ENCODE measurements at regions not wholly inside any gene's neighbourhood (a gene's known extent, or its start where the extent isn't known, plus 50 kb on each side); places are given as distances from the start of the nearest gene placed in this dataset.

DNA sequence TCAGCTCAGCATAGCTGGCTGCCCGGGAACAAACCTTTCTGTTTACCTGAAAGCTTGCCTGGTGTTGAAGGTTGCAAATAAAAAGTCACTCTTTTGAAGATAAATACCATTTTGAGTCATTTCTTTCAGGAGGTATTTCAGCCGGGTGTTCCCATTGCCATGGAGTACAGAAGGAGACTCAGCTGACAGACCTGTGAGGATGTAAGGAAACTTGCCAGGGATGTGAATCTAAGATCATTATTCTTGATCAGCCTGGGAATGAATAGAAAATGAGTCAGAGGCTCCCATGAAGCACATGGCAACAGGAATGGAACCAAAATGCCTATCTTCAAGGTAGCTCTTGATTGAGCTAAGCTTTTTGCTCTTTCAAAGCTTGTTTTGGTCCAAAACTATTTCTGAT, 231.2 kb downstream of the CYRIA start:
- H3K27ac ChIP-seq (ENCODE audit: low read depth in 1 of 2, low read length in 1 of 2) = no peak overlapping the region
- ATAC-seq (ENCODE audit: insufficient read depth, low FRiP score) = no peak
- H3K4me3 ChIP-seq = no peak overlapping the region
- no peak for DNase-seq
- no peak overlapping the region for H3K9ac ChIP-seq (ENCODE audit: insufficient read depth in 1 of 2, low read length in 2 of 2)
- H3K9me3 ChIP-seq (ENCODE audit: control insufficient read depth in 4 of 4, insufficient read depth in 3 of 4, low read length in 3 of 4) = no peaks in the 10 kb centered on the region
- TF ChIP-seq, protein P1, sequence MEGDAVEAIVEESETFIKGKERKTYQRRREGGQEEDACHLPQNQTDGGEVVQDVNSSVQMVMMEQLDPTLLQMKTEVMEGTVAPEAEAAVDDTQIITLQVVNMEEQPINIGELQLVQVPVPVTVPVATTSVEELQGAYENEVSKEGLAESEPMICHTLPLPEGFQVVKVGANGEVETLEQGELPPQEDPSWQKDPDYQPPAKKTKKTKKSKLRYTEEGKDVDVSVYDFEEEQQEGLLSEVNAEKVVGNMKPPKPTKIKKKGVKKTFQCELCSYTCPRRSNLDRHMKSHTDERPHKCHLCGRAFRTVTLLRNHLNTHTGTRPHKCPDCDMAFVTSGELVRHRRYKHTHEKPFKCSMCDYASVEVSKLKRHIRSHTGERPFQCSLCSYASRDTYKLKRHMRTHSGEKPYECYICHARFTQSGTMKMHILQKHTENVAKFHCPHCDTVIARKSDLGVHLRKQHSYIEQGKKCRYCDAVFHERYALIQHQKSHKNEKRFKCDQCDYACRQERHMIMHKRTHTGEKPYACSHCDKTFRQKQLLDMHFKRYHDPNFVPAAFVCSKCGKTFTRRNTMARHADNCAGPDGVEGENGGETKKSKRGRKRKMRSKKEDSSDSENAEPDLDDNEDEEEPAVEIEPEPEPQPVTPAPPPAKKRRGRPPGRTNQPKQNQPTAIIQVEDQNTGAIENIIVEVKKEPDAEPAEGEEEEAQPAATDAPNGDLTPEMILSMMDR (IDR thresholded peaks at IDR 0.05; ENCODE audit: control extremely low read depth, extremely low read depth) = no peak
- H3K27me3 ChIP-seq (ENCODE audit: control insufficient read depth in 3 of 3, insufficient read depth in 3 of 3, low read length in 2 of 3) = no peaks in the 10 kb centered on the region
- H3K36me3 ChIP-seq (ENCODE audit: control insufficient read depth in 4 of 4, insufficient read depth in 4 of 4, low read length in 4 of 4) = no peaks in the 10 kb centered on the region
- H3K4me1 ChIP-seq (ENCODE audit: control insufficient read depth in 5 of 5, insufficient read depth in 5 of 5, low read length in 5 of 5) = peaks cover 0 to 2% (median 0%) of the 10 kb centered on the region in 5 donors
- WGBS, 2 donors = 68 to 87% methylated on average over 2 of the region's 2 CpGs

DNA sequence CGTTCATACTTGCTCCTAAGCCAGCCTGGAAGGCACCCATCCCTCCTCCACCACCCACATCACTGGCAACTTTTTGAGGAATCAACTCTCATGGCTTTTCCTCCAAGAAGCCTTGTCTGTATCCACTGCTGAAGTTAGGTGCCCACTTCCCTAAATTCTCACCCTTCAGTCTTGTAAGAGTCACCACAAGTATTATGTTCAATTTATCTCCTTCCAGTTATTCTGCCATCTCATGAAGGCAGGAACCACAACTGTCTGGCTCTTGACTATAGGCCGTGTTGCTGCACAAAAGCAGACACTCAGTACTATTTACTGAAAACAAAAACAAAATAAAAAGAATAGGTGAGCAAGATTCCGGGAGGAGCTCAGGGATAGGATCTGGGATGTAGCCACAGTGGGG, 234.8 kb downstream of the CYRIA start:
- DNase-seq (no peak), ATAC-seq (ENCODE audit: insufficient read depth, low FRiP score) (no peak)
- H3K9me3 ChIP-seq (ENCODE audit: control insufficient read depth in 4 of 4, insufficient read depth in 3 of 4, low read length in 3 of 4) = no peaks in the 10 kb centered on the region
- H3K9ac ChIP-seq (ENCODE audit: insufficient read depth in 1 of 2, low read length in 2 of 2) = no peak overlapping the region
- no peaks in the 10 kb centered on the region for H3K36me3 ChIP-seq (ENCODE audit: control insufficient read depth in 4 of 4, insufficient read depth in 4 of 4, low read length in 4 of 4)
- whole genome bisulfite sequencing, 2 donors = 68 to 70% methylated on average over 3 of the region's 3 CpGs
- H3K4me3 ChIP-seq = no peak overlapping the region
- peaks cover 0 to 5% (median 3%) of the 10 kb centered on the region in 5 donors for H3K4me1 ChIP-seq (ENCODE audit: control insufficient read depth in 5 of 5, insufficient read depth in 5 of 5, low read length in 5 of 5)
- H3K27me3 ChIP-seq (ENCODE audit: control insufficient read depth in 3 of 3, insufficient read depth in 3 of 3, low read length in 2 of 3) = no peaks in the 10 kb centered on the region
- H3K27ac ChIP-seq (ENCODE audit: low read depth in 1 of 2, low read length in 1 of 2) = no peak overlapping the region
- TF ChIP-seq, protein P1 (IDR thresholded peaks at IDR 0.05; ENCODE audit: control extremely low read depth, extremely low read depth) = no peak

DNA sequence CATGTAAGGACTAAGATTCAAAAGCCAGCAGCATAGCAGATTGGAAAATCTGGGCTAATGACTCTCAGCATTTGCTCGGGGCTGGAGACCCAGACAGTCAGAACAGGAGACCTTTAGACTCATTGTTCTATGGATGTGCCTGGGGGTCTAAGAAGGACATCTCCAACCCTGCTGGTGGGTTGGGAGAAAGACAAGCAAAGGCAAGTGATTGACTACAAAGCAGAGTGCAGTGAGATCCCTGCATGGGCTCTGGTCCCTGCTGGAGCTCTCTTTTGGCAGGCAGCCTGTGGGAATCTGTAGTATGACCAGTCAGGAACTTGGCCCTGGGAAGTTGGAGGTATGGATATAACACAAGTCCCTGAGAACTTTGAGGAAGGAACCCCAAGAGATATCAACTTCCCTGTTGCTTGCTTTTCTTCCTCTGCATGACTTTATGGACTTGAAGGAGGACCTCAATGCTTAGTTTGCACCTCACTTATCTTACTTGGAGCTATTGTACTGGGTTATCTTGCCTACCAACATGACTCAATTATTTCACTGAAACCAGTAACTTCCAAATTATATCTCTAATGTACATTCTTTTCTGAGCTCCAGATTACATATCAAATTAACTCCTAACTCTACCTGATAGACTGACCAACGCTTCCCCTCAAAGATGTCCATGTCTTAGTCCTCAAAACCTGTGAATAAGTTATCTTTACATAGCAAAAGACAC, 236.0 kb downstream of the CYRIA start:
- no peak overlapping the region for H3K9ac ChIP-seq (ENCODE audit: insufficient read depth in 1 of 2, low read length in 2 of 2)
- H3K4me1 ChIP-seq (ENCODE audit: control insufficient read depth in 5 of 5, insufficient read depth in 5 of 5, low read length in 5 of 5) = peaks cover 0 to 6% (median 3%) of the 10 kb centered on the region in 5 donors
- no peak for DNase-seq
- H3K36me3 ChIP-seq (ENCODE audit: control insufficient read depth in 4 of 4, insufficient read depth in 4 of 4, low read length in 4 of 4) = no peaks in the 10 kb centered on the region
- TF ChIP-seq, protein P1 (IDR thresholded peaks at IDR 0.05; ENCODE audit: control extremely low read depth, extremely low read depth) = no peak
- no peaks in the 10 kb centered on the region for H3K9me3 ChIP-seq (ENCODE audit: control insufficient read depth in 4 of 4, insufficient read depth in 3 of 4, low read length in 3 of 4)
- 45 to 57% methylated on average over 2 of the region's 2 CpGs for WGBS, 2 donors
- no peak for ATAC-seq (ENCODE audit: insufficient read depth, low FRiP score)
- H3K4me3 ChIP-seq = no peak overlapping the region
- no peak overlapping the region for H3K27ac ChIP-seq (ENCODE audit: low read depth in 1 of 2, low read length in 1 of 2)
- no peaks in the 10 kb centered on the region for H3K27me3 ChIP-seq (ENCODE audit: control insufficient read depth in 3 of 3, insufficient read depth in 3 of 3, low read length in 2 of 3)

DNA sequence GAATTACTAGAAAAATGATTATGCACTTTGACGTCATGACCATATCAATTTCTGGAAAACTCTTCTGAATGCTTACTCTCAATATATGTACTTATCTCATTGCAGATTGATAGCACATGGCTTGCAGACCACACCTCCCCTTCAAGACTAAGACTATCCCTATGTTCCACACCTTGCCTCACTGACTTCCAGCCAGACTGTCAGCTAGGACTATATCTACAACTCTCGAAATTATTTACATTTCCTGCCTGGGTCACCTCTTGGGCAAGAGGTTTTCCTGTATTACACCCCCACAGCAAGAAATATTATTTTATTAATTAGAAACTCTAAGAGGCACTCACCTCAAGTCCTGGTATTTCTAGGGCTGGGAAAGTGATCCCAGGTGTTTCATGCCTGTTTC, 236.6 kb downstream of the CYRIA start:
- no peak for ATAC-seq (ENCODE audit: insufficient read depth, low FRiP score)
- H3K27ac ChIP-seq (ENCODE audit: low read depth in 1 of 2, low read length in 1 of 2) = no peak overlapping the region
- no peaks in the 10 kb centered on the region for H3K36me3 ChIP-seq (ENCODE audit: control insufficient read depth in 4 of 4, insufficient read depth in 4 of 4, low read length in 4 of 4)
- H3K9ac ChIP-seq (ENCODE audit: insufficient read depth in 1 of 2, low read length in 2 of 2) = no peak overlapping the region
- H3K27me3 ChIP-seq (ENCODE audit: control insufficient read depth in 3 of 3, insufficient read depth in 3 of 3, low read length in 2 of 3) = no peaks in the 10 kb centered on the region
- peaks cover 0 to 6% (median 3%) of the 10 kb centered on the region in 5 donors for H3K4me1 ChIP-seq (ENCODE audit: control insufficient read depth in 5 of 5, insufficient read depth in 5 of 5, low read length in 5 of 5)
- DNase-seq = peak in 2 of 3 donors; percentile 15 to 46
- H3K4me3 ChIP-seq = no peak overlapping the region
- no peaks in the 10 kb centered on the region for H3K9me3 ChIP-seq (ENCODE audit: control insufficient read depth in 4 of 4, insufficient read depth in 3 of 4, low read length in 3 of 4)
- TF ChIP-seq, protein P1 (IDR thresholded peaks at IDR 0.05; ENCODE audit: control extremely low read depth, extremely low read depth) = no peak
- 42 to 50% methylated on average over 2 of the region's 2 CpGs for WGBS, 2 donors
